CD4-positive, alpha-beta T cell treated with Interferon alpha-2 for 1 hour (primary cell): ENCODE measurements at regions not wholly inside any gene's neighbourhood (a gene's known extent, or its start where the extent isn't known, plus 50 kb on each side); places are given as distances from the start of the nearest gene placed in this dataset.

Source experiments
- DNase-seq, 2 donors: peaks; one replicate each; pipeline ENCODE4 v3.0.0-alpha.2; 2020 to 2022

DNA sequence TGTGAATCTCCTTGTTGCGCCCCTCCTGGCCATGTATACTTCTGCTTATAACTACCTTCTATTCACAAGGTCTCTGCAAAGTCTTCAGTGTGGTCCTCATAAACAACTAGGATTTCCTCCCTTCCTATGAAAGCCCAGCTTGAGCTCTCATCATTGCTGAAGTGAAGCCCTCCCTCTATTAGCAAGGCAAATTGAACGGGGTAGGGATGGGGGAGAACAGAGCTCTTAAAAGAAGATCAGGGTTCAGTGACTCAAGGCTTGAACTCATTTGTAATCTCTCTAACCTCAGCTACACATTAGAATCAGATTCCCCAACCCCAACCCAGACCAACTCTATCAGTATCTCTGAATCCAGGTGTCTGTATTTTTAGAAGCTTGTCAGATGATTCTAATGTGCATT, 88.3 kb upstream of the ST8SIA2 start:
- DNase-seq: no peak

DNA sequence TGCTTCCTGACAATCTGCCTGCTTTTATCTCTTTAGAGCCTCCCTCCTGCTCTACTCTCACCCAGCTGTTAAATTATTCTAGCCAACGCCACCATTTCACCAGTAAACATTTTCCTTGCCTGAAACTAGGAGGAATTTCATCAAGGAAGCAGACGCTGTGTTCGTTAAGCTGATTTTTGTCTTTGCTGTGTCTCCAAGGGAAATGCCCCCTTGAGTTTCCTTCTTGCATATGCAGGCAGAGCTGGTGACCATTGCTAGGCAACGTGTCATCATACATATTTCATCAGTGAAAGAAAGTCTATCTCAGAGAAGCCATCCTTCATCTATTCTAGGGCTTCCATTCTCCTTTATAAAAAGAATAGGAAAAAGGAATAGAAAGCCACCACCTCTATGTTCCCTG, 87.0 kb upstream of the ST8SIA2 start:
- no peak for DNase-seq

DNA sequence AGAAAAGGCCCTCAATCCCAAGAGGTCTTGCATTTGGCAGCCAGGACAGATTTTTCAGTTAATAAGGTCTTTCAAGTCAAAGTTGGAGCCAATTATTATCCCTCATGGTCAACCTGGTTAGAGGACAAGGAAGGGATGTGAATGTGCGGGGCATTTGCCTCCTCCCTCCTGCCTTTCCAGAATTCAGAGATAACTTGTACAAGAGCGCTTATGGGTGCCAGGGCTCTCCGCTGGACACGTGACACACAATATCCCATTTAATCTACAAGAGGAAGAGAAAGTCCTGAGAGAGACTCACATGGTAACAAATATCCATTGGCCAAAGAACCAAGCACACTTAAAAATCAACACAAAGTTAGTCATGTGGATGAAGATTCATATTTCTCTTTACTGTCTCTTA, 78.5 kb upstream of the ST8SIA2 start:
- DNase-seq: no peak

DNA sequence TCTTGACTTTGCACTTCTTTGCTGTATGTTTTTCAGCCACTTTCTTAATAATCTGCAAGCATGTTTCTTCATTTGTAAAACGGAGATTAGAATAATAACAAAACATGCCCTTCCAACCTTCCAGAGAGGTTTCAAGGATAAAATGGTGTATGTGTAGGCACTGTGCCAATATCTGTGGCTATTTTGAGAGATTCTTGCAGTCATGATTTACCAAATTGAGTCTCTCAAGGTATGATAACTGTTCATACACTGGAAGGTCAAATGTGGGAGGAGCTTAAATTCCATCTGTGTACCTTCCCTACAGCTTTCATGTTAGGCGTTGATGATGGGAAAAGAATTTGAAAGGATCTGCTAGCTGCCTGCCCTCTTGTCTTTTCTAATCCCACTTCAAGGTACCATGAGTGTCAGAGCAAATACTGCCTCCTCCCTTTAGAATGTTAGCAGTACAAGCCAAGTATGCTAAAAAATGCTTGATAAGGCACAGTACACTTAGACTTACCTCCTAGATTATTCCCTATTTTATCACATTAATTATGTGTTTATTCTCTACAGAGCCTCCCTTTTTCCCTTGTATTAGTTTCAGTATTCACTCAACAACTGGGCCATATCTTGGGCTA, 78.0 kb upstream of the ST8SIA2 start:
- no peak for DNase-seq

DNA sequence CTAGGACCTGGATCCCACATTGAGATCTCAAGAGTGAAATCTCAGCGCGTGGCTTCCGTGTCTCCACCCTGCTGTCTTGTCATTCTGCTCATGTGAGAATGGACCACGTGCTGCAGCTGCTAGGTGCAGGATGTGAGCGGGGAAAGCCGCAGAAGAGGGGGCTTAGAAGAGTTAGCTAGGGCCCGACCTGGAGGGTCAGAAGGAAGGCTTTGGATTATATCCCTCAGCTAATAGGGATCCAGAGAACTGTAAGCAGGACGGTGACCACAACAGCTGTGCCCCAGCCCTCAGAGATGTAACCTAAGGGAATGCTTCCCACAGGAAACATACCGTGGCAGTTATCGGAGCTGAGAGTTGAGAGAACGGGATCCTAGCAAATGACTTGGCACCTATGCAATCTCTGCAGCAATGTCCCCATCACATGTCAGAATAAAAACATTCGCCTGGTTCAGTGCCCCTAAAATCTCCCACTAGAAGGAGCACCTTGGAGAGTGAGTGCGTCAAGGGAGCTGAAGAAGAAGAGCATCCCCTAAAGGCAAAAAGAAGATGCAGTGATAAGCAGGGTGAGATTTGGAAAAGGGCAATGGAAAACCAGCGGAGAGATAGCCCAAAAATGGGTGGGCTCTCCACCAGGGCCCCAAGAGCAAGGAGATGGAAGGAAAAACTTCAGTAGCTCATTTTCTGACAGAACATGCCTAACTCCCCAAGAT, 76.9 kb upstream of the ST8SIA2 start:
- DNase-seq: no peak

DNA sequence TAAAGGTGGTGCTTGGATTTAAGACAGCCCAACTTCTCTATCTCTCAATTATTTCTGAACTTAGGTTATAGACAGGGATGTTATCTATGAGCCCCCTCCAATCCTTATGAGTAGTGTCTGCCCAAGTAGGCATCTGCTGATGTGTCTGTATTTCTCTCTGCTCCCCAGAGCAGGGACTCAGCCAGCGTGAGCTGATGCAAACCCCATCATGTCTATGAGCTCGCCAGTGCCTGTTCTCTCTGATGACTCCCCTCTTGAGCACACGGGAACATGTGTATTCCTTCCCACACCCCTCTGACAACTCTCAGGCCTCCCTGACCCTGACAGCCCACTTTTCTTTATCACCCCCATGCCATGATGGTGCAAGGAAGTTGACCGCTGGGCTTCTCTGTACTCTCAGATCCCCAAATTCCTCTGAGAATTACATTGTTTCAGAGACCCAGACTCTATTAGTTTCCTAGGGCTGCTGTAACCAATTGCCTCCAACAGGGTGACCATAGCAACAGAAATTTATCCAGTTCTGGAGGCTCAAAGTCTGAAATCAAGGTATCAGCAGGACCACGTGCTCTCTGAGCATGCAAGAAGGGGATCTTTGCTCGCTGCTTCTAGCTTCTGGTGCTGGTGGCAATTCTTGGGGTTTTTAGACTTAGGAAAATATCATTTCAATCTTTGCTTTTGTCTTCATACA, 73.5 kb upstream of the ST8SIA2 start:
- no peak for DNase-seq

DNA sequence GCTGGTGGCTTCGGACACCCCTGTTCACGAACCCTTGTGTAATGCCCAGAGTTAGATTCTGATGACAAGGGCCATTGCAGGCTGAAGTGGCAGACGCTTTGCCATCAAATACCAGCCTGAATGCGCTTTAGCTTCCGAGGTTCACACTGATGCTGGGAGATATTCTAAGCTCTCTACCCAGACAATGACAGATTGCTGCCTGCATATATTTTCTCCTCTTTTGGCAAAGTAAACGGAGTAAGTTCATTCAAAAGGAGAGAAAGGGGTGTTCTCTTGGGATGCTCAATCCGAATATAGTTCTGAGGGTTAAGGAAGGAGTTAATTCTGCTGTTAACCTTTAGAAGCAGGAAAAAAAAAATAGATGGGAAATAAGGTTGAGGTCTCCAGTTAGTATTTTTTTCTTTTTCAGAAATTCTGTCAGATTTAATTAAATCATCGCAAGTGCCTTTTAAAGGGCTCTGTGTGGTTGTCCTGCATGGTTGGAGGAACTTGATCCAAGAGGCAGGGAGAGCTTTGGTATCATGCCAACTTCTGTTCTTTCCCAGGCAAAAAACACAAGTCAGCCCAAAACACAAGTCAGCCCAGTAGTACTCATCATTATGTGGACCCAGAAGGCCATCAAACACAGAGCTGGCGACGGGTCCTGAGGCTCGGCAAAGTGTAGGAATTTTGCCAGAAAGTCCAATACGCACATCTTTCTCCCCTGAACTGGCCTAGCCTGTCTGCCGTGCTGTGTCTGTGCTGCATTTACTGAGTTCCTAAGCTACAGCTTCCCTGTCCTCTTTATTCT, 70.9 kb upstream of the ST8SIA2 start:
- no peak for DNase-seq

DNA sequence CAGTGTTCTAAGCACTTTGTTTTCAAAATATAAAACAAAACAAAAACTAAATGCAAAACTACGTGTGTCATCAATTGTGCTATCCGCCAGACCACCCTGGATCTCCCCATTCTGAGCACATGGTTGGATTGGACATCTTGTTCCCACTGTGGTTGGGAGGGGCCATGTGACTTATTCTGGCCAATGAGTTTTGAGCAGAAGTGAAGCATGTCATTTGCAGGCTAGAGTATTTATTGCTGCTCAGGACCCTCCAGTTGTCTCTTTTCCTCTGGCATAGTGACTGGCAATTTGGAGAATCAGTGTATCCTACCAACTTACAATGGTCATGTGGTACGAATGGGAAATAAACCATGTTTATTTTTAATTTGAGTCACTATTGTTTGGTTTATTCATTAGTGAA, 70.2 kb upstream of the ST8SIA2 start:
- DNase-seq: no peak

DNA sequence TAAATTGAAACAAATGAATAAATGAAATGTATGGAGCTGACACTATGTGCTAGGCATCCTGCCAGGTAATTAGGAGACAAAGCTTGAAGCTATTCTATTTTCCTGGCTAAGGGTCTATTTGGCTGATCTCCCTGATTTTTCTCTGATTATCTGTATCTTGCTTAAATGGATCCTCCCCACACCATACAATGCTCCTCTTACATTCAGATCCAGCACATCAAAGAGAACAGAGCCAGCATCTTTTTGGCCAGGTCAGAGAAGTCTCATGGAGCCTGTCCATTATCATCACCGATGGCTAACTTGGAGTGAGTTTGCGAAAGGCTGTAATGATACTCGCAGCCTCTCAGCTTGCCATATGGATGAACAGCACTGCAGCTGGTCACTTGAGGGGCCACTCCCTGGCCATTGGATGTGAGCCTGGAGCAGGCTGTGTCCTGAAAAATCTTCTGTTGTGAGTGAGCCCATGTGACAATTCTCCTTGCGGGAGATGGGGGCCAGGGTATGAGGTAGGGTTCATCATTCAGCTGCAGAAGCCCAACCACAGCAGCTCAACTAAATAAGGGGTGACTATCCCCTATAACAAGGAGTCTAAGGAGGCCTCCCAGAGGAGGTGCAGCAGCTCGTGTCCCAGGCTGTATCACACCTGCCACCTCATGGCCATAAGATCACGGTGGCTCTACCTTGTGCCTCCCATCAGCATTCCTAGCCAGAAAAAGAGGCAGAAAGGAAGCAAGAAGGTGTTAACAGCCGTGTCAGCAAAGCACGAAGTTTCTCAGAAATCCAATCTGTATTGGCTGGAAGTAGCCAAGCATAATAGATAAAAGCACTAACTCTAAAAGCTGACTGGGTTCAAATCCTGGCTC, 69.3 kb upstream of the ST8SIA2 start:
- DNase-seq: no peak

DNA sequence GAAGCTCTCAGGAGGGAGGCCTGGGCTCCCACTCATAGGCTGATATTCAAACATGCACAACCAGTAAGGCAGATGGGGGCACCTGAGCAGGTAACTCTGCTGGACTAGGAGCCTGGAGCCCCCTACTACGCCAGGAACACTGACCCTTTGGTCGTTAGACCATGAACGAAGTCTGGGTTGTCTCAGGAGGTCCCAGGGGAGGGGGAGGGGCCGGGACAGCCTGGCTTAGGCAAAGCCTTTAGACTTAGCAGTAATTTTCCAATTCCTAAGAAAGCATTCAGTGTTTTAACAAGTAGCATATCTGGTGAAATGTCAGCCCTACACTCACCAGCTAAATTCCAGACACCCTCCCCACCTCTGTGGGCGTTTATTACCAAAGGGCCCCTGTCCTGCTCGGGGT, 67.4 kb upstream of the ST8SIA2 start:
- no peak for DNase-seq

DNA sequence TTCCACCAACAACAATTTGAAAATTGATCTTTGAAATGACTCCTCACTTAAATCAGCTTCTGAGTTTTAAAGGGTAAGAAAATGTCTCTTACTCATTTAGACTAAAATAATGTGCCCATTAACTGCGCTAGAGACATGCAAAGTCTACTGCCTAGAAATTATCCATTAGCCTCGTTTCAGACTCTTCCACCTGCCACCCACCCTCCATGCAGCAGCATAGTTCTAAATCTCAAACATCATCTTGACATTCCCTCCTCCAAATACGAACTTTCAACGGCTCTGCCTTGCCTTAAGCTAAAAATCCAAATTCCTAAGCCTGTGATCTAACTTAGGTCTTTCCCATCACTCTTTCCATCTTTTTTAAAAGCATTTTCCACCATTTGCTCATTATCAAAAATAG, 66.6 kb upstream of the ST8SIA2 start:
- no peak for DNase-seq

DNA sequence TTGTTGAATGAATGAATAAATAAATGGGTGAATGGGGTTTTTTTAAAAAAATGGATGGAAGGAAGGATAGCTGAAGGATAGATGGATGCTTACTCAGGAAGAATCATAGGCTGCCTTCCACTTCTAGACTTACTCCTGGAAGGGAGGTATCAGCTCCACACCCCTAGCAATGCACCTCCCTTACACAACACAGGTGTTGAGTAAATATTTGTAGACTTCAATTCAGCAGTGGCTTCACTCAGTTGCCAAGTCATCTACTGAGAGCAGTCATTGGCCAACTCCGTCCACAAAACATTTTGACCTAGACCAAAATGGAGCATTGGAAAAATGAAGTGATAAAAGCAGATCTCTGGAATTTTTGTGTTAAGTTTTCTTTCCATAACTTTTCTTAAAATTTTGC, 65.5 kb upstream of the ST8SIA2 start:
- DNase-seq: no peak

DNA sequence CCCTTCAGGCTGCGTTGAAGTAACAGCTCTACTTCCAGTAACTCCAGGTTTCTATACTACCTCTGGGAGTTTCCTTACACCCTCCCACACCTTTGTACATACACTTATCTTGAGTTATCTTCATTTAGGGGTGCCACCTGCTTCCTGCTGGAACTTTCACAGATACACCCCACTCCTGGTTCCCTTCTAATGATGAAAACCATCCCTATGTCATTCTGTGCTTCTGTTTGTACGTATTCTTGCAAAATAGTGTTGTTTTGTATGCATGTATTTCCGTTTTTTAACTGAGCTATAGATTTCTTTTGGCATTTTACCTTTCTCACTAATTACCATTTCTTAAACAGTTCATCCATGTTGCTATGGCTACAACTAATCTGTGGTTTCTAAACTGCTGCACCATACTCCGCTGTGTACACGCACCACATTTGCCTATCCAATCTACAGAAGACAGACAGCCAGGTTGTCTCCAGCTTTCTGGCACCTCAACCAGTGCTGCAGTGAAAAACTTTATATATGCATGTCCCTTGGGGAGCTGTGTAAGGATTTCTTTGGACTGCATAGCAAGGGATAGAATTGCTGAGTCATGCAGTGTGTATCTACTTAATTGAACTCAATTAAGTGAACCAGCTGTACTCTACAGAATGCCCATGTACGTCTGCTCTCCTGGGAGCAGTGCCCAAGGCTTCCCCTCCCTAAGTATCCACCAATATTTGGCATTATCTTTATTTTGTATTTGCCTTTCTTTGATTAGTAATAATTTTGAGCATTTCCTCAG, 61.4 kb upstream of the ST8SIA2 start:
- no peak for DNase-seq

DNA sequence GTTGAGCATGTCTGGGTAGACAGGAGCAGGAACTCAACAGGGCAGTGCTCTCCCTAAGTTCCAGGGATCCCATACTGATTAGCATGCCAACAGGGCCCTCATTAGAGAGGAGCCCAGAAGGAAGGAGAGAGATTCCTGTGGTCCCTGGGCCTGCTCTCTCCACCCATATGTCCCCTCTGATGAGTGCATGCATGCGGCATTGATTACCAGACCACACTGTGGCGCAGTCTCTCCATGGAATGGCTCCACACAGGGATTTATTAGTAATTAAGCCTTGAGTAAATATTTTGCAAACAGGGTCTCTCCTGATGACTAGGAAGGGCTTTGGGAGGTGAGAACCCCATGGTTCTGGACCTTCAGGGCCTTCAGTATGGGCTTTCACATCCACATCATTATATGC, 60.0 kb upstream of the ST8SIA2 start:
- DNase-seq: no peak

DNA sequence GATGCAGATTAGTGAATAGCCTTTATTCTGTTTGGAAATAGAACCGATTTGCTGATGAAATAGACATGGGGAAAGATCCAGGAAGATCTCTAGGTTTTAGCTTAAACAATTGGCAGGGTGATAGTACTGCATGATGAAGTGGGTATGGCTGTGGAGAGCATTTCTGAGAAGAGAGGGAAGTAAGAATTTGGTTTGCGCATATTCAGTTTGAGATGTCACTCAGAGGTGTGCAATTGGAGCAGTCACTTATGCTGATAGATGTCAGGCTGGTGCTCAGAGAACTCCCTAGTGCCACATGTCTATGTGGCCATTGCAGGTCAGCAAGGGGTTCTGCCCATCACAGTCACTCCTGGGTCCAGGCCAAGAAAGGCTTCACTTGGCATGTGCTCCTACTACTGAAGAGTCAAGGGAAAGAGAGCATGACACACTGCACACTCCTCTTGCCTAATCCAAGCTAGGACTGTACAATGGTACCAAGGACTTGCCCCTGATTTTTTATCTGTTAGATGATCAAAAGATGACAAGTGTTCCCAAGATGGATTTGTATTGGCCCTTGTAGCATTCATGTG, 57.2 kb upstream of the ST8SIA2 start:
- no peak for DNase-seq

DNA sequence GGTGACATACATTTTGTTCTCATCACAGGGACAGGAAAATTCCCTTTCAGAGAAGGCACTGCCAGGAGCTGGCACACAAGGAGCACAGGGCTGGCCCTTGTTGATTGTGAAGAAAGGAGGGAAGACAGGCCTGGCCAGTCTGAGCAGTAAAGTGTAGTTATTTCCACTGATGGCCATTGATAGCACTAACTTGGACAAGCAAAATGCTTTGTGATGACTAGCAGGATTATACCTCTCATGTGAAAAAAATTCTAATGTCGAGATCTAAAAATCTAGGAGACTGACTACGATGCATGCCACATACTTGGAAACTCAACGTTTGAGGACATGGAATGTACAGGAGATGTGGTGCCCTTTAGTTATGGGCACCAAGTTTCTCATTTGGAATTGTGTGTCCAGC, 54.3 kb upstream of the ST8SIA2 start:
- DNase-seq: no peak
